ENCODE measurements at regions not wholly inside any gene's neighbourhood (a gene's known extent, or its start where the extent isn't known, plus 50 kb on each side); places are given as distances from the start of the nearest gene placed in this dataset.

- Histone ChIP-seq H3K9me3 (ENCODE audit: low read depth, low read length) (no peaks in the 10 kb centered on the region), H3K27me3 (ENCODE audit: insufficient read depth, low read length) (no peaks in the 10 kb centered on the region), H4K20me1 (ENCODE audit: insufficient read depth, low read length) (no peaks in the 10 kb centered on the region), H3K79me2 (ENCODE audit: insufficient read depth, low read length) (no peaks in the 10 kb centered on the region), H3K36me3 (ENCODE audit: insufficient read depth, low read length) (no peaks in the 10 kb centered on the region), H3K4me1 (ENCODE audit: insufficient read depth, low read length) (no peaks in the 10 kb centered on the region), H3K4me3 (ENCODE audit: insufficient read depth, low read length) (no peak overlapping the region), H3K4me2 (ENCODE audit: insufficient read depth, low read length) (no peak overlapping the region), H3K27ac (ENCODE audit: low read depth, low read length) (no peak overlapping the region), H2AFZ (ENCODE audit: low read length) (no peak overlapping the region)
- no peak for TF ChIP-seq CTCF (IDR thresholded peaks at IDR 0.05; ENCODE audit: extremely low read depth, low read depth, low read length)
- no peak for DNase-seq (ENCODE audit: insufficient read length, low spot score, missing footprints)
Observed at GRCh38 chr2:128879161-128879560, 560.5 kb upstream of the HS6ST1 start.

GRCh38 chr2:128894896-128895295 lies 576.2 kb upstream of the HS6ST1 start:
- Histone ChIP-seq H4K20me1 (ENCODE audit: insufficient read depth, low read length) (no peaks in the 10 kb centered on the region), H3K4me1 (ENCODE audit: insufficient read depth, low read length) (no peaks in the 10 kb centered on the region), H3K27ac (ENCODE audit: low read depth, low read length) (no peak overlapping the region), H3K9me3 (ENCODE audit: low read depth, low read length) (no peaks in the 10 kb centered on the region), H2AFZ (ENCODE audit: low read length) (no peak overlapping the region), H3K4me3 (ENCODE audit: insufficient read depth, low read length) (no peak overlapping the region), H3K27me3 (ENCODE audit: insufficient read depth, low read length) (no peaks in the 10 kb centered on the region), H3K36me3 (ENCODE audit: insufficient read depth, low read length) (no peaks in the 10 kb centered on the region), H3K4me2 (ENCODE audit: insufficient read depth, low read length) (no peak overlapping the region), H3K79me2 (ENCODE audit: insufficient read depth, low read length) (no peaks in the 10 kb centered on the region)
- DNase-seq (ENCODE audit: insufficient read length, low spot score, missing footprints): no peak
- no peak for TF ChIP-seq CTCF (IDR thresholded peaks at IDR 0.05; ENCODE audit: extremely low read depth, low read depth, low read length)

GRCh38 chr2:128901572-128902391 lies 583.1 kb upstream of the HS6ST1 start:
- H2AFZ ChIP-seq (ENCODE audit: low read length): no peak overlapping the region
- no peaks in the 10 kb centered on the region for H3K27me3 ChIP-seq (ENCODE audit: insufficient read depth, low read length)
- no peaks in the 10 kb centered on the region for H3K4me1 ChIP-seq (ENCODE audit: insufficient read depth, low read length)
- no peak overlapping the region for H3K4me2 ChIP-seq (ENCODE audit: insufficient read depth, low read length)
- peak; percentile 56 for DNase-seq (ENCODE audit: insufficient read length, low spot score, missing footprints)
- no peak overlapping the region for H3K27ac ChIP-seq (ENCODE audit: low read depth, low read length)
- H3K9me3 ChIP-seq (ENCODE audit: low read depth, low read length): no peaks in the 10 kb centered on the region
- H3K79me2 ChIP-seq (ENCODE audit: insufficient read depth, low read length): no peaks in the 10 kb centered on the region
- no peaks in the 10 kb centered on the region for H4K20me1 ChIP-seq (ENCODE audit: insufficient read depth, low read length)
- H3K4me3 ChIP-seq (ENCODE audit: insufficient read depth, low read length): no peak overlapping the region
- TF ChIP-seq CTCF (IDR thresholded peaks at IDR 0.05; ENCODE audit: extremely low read depth, low read depth, low read length): no peak
- H3K36me3 ChIP-seq (ENCODE audit: insufficient read depth, low read length): no peaks in the 10 kb centered on the region

- no peak for DNase-seq (ENCODE audit: insufficient read length, low spot score, missing footprints)
- H3K9me3 ChIP-seq (ENCODE audit: low read depth, low read length): no peaks in the 10 kb centered on the region
- H3K27me3 ChIP-seq (ENCODE audit: insufficient read depth, low read length): no peaks in the 10 kb centered on the region
Observed at GRCh38 chr2:128903637-128904036, 585.0 kb upstream of the HS6ST1 start.

More at GRCh38 chr2:128903637-128904036, 585.0 kb upstream of the HS6ST1 start:
- H3K27ac ChIP-seq (ENCODE audit: low read depth, low read length): no peak overlapping the region
- H3K4me3 ChIP-seq (ENCODE audit: insufficient read depth, low read length): no peak overlapping the region
- H3K79me2 ChIP-seq (ENCODE audit: insufficient read depth, low read length): no peaks in the 10 kb centered on the region
- no peak overlapping the region for H3K4me2 ChIP-seq (ENCODE audit: insufficient read depth, low read length)
- TF ChIP-seq CTCF (IDR thresholded peaks at IDR 0.05; ENCODE audit: extremely low read depth, low read depth, low read length): no peak
- H2AFZ ChIP-seq (ENCODE audit: low read length): no peak overlapping the region
- no peaks in the 10 kb centered on the region for H4K20me1 ChIP-seq (ENCODE audit: insufficient read depth, low read length)
- H3K36me3 ChIP-seq (ENCODE audit: insufficient read depth, low read length): no peaks in the 10 kb centered on the region
- H3K4me1 ChIP-seq (ENCODE audit: insufficient read depth, low read length): no peaks in the 10 kb centered on the region
